ENCODE measurements at regions not wholly inside any gene's neighbourhood (a gene's known extent, or its start where the extent isn't known, plus 50 kb on each side); places are given as distances from the start of the nearest gene placed in this dataset.

GRCh38 chr2:16038621-16039020 is 98.3 kb downstream of the MYCN start:
- WGBS = 82% methylated on average over 11 of the region's 11 CpGs
- H3K27ac ChIP-seq (ENCODE audit: low read depth, low read length) = no peak overlapping the region
- H3K36me3 ChIP-seq (ENCODE audit: insufficient read depth, low read length) = no peaks in the 10 kb centered on the region
- no peaks in the 10 kb centered on the region for H3K27me3 ChIP-seq (ENCODE audit: insufficient read depth, low read length)
- H3K9me3 ChIP-seq (ENCODE audit: insufficient read depth, low read depth, low read length) = no peaks in the 10 kb centered on the region
- H3K9ac ChIP-seq (ENCODE audit: low read depth, low read length) = no peak overlapping the region
- no peak overlapping the region for H3K4me3 ChIP-seq (ENCODE audit: low read length)
- peaks cover 22% of the 10 kb centered on the region for H3K4me1 ChIP-seq (ENCODE audit: insufficient read depth, low read length)

- H3K27ac ChIP-seq (ENCODE audit: low read depth, low read length) = no peak overlapping the region
- WGBS = 83% methylated on average over 12 of the region's 13 CpGs
- H3K9me3 ChIP-seq (ENCODE audit: insufficient read depth, low read depth, low read length) = no peaks in the 10 kb centered on the region
Measured at GRCh38 chr2:16037808-16038457, 97.6 kb downstream of the MYCN start.

GRCh38 chr2:16036951-16037350 is 96.6 kb downstream of the MYCN start:
- peaks cover 22% of the 10 kb centered on the region for H3K4me1 ChIP-seq (ENCODE audit: insufficient read depth, low read length)
- H3K27me3 ChIP-seq (ENCODE audit: insufficient read depth, low read length) = no peaks in the 10 kb centered on the region
- no peaks in the 10 kb centered on the region for H3K9me3 ChIP-seq (ENCODE audit: insufficient read depth, low read depth, low read length)
- 91% methylated on average over 3 of the region's 3 CpGs for WGBS
- no peak overlapping the region for H3K9ac ChIP-seq (ENCODE audit: low read depth, low read length)
- H3K36me3 ChIP-seq (ENCODE audit: insufficient read depth, low read length) = no peaks in the 10 kb centered on the region
- H3K4me3 ChIP-seq (ENCODE audit: low read length) = no peak overlapping the region
- no peak overlapping the region for H3K27ac ChIP-seq (ENCODE audit: low read depth, low read length)

More at GRCh38 chr2:16037808-16038457, 97.6 kb downstream of the MYCN start:
- Histone ChIP-seq H3K36me3 (ENCODE audit: insufficient read depth, low read length) (no peaks in the 10 kb centered on the region), H3K4me1 (ENCODE audit: insufficient read depth, low read length) (peaks cover 22% of the 10 kb centered on the region), H3K4me3 (ENCODE audit: low read length) (no peak overlapping the region), H3K27me3 (ENCODE audit: insufficient read depth, low read length) (no peaks in the 10 kb centered on the region), H3K9ac (ENCODE audit: low read depth, low read length) (no peak overlapping the region)

GRCh38 chr2:16035747-16036745 is 95.7 kb downstream of the MYCN start:
- Histone ChIP-seq H3K36me3 (ENCODE audit: insufficient read depth, low read length) (no peaks in the 10 kb centered on the region), H3K27ac (ENCODE audit: low read depth, low read length) (no peak overlapping the region), H3K9me3 (ENCODE audit: insufficient read depth, low read depth, low read length) (no peaks in the 10 kb centered on the region), H3K4me3 (ENCODE audit: low read length) (no peak overlapping the region), H3K4me1 (ENCODE audit: insufficient read depth, low read length) (peaks cover 25% of the 10 kb centered on the region), H3K9ac (ENCODE audit: low read depth, low read length) (no peak overlapping the region), H3K27me3 (ENCODE audit: insufficient read depth, low read length) (no peaks in the 10 kb centered on the region)
- WGBS = 77% methylated on average over 11 of the region's 11 CpGs

- H3K4me3 ChIP-seq (ENCODE audit: low read length) = no peak overlapping the region
Measured at GRCh38 chr2:16034975-16035746, 94.8 kb downstream of the MYCN start.

GRCh38 chr2:16034151-16034974 is 94.0 kb downstream of the MYCN start:
- Histone ChIP-seq H3K9ac (ENCODE audit: low read depth, low read length) (no peak overlapping the region), H3K27me3 (ENCODE audit: insufficient read depth, low read length) (no peaks in the 10 kb centered on the region), H3K27ac (ENCODE audit: low read depth, low read length) (no peak overlapping the region), H3K9me3 (ENCODE audit: insufficient read depth, low read depth, low read length) (no peaks in the 10 kb centered on the region), H3K36me3 (ENCODE audit: insufficient read depth, low read length) (no peaks in the 10 kb centered on the region), H3K4me1 (ENCODE audit: insufficient read depth, low read length) (peaks cover 25% of the 10 kb centered on the region), H3K4me3 (ENCODE audit: low read length) (no peak overlapping the region)
- WGBS = 54% methylated on average over 5 of the region's 5 CpGs

More at GRCh38 chr2:16034975-16035746, 94.8 kb downstream of the MYCN start:
- no peak overlapping the region for H3K27ac ChIP-seq (ENCODE audit: low read depth, low read length)
- no peaks in the 10 kb centered on the region for H3K27me3 ChIP-seq (ENCODE audit: insufficient read depth, low read length)
- H3K9me3 ChIP-seq (ENCODE audit: insufficient read depth, low read depth, low read length) = no peaks in the 10 kb centered on the region
- 93% methylated on average over 10 of the region's 10 CpGs for WGBS
- H3K36me3 ChIP-seq (ENCODE audit: insufficient read depth, low read length) = no peaks in the 10 kb centered on the region
- no peak overlapping the region for H3K9ac ChIP-seq (ENCODE audit: low read depth, low read length)
- peaks cover 28% of the 10 kb centered on the region for H3K4me1 ChIP-seq (ENCODE audit: insufficient read depth, low read length)

- Histone ChIP-seq H3K4me1 (ENCODE audit: insufficient read depth, low read length) (peaks cover 17% of the 10 kb centered on the region), H3K9ac (ENCODE audit: low read depth, low read length) (no peak overlapping the region), H3K4me3 (ENCODE audit: low read length) (no peak overlapping the region), H3K27ac (ENCODE audit: low read depth, low read length) (no peak overlapping the region), H3K9me3 (ENCODE audit: insufficient read depth, low read depth, low read length) (no peaks in the 10 kb centered on the region), H3K36me3 (ENCODE audit: insufficient read depth, low read length) (no peaks in the 10 kb centered on the region), H3K27me3 (ENCODE audit: insufficient read depth, low read length) (no peaks in the 10 kb centered on the region)
- WGBS = 95% methylated on average over 4 of the region's 4 CpGs
Measured at GRCh38 chr2:16033032-16033293, 92.6 kb downstream of the MYCN start.

- Histone ChIP-seq H3K9me3 (ENCODE audit: insufficient read depth, low read depth, low read length) (no peaks in the 10 kb centered on the region), H3K27me3 (ENCODE audit: insufficient read depth, low read length) (no peaks in the 10 kb centered on the region), H3K4me3 (ENCODE audit: low read length) (no peak overlapping the region), H3K9ac (ENCODE audit: low read depth, low read length) (no peak overlapping the region), H3K36me3 (ENCODE audit: insufficient read depth, low read length) (no peaks in the 10 kb centered on the region), H3K27ac (ENCODE audit: low read depth, low read length) (no peak overlapping the region), H3K4me1 (ENCODE audit: insufficient read depth, low read length) (peaks cover 13% of the 10 kb centered on the region)
- 92% methylated on average over 11 of the region's 11 CpGs for WGBS
Measured at GRCh38 chr2:16032282-16033031, 92.1 kb downstream of the MYCN start.

GRCh38 chr2:16031848-16032159 is 91.5 kb downstream of the MYCN start:
- H3K9ac ChIP-seq (ENCODE audit: low read depth, low read length) = no peak overlapping the region
- WGBS = 82% methylated on average over 8 of the region's 8 CpGs
- no peak overlapping the region for H3K4me3 ChIP-seq (ENCODE audit: low read length)
- no peaks in the 10 kb centered on the region for H3K9me3 ChIP-seq (ENCODE audit: insufficient read depth, low read depth, low read length)
- H3K27me3 ChIP-seq (ENCODE audit: insufficient read depth, low read length) = no peaks in the 10 kb centered on the region
- no peaks in the 10 kb centered on the region for H3K36me3 ChIP-seq (ENCODE audit: insufficient read depth, low read length)
- peaks cover 13% of the 10 kb centered on the region for H3K4me1 ChIP-seq (ENCODE audit: insufficient read depth, low read length)
- H3K27ac ChIP-seq (ENCODE audit: low read depth, low read length) = no peak overlapping the region
